CD4-positive, alpha-beta T cell treated with Interleukin-1 beta for 1 hour (primary cell): ENCODE measurements at regions not wholly inside any gene's neighbourhood (a gene's known extent, or its start where the extent isn't known, plus 50 kb on each side); places are given as distances from the start of the nearest gene placed in this dataset.

Source experiments
- DNase-seq, 2 donors: peaks; one replicate each; pipeline ENCODE4 v3.0.0-alpha.2; 2020 to 2022

DNA sequence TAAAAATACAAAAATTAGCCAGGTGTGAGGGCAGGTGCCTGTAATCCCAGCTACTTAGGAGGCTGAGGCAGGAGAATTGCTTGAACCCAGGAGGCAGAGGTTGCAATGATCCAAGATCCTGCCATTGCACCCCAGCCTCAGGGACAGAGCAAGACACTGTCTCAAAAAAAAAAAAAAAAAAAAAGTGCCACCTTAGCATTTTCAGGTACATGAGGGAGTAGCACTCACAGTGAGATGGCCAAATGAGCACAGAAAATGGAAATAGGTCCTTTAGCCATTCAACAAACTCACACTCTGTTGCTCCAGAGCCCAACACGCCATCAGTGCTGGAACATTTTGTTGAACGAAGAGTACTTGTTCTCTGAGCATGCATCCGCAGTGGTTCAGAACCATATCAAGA, 75.2 kb upstream of the MYL2 start:
- no peak for DNase-seq

GRCh38 chr12:110995016-110995415, 74.6 kb upstream of the MYL2 start:
- no peak for DNase-seq

DNA sequence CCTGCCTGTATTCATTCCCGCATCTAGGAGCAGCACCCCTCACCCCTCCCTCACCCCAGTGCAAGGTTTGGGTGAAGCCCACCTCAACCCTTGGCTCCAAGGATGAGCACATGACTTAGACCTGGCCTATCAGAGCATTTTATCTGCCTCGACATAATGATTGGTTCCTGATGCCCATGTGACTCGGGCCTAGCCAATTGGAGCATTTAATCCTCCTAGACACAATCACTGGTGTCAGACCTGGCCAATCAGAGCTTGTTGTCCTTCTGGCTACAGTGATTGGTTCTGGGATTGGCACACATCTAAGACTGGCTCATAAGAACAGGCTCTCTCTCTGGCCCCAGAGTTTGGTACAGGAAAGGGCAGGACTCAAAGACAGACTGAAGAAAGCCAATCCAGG, 73.1 kb upstream of the MYL2 start:
- no peak for DNase-seq

- no peak for DNase-seq
Observed at GRCh38 chr12:110992909-110993308, 72.5 kb upstream of the MYL2 start.

- DNase-seq, result no peak
Observed at GRCh38 chr12:110983811-110984210, 63.4 kb upstream of the MYL2 start.

DNA sequence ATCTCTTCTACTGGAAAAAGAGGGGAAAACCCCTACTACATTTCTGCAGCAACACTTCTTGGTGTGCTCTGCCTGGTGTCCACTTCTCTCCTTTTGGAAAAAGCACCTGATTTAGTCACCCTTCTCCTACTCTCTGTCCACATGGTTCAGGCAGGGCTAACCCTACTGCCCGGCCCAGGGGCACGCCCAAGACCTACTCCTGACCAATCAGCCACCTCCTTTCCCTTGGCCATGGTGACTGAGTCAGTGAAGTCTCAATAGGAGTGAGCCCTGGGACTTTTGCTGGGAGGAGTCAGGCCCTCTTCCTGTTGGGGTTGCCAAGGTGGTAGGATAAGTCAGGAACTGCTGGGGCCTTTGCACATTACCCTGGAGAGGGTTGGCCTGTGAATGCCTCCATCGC, 52.5 kb upstream of the MYL2 start:
- DNase-seq, result no peak

GRCh38 chr12:110971936-110972335, 51.6 kb upstream of the MYL2 start:
- DNase-seq, result no peak

GRCh38 chr12:110971189-110971920, 51.0 kb upstream of the MYL2 start:
- DNase-seq, result no peak
